ENCODE measurements at regions not wholly inside any gene's neighbourhood (a gene's known extent, or its start where the extent isn't known, plus 50 kb on each side); places are given as distances from the start of the nearest gene placed in this dataset.

DNA sequence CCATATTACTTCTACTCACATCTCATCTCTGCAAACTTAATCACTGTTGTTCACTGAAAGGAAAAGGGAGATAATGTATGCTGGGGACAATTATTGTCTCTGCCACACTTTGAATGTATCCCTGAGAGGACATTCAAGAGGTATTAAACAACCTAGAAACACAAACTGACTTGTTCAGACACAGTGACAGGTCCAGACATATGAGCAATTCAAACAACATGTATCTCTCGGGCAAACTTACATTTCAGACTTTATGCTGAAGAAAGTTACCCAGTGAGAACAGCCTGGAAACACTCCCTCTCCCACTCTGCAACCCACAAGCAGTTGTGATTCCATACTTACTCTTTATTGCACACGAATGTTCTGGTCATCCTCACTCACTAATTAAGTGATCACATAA lies 968.7 kb upstream of the SLC10A2 start:
- TF ChIP-seq, protein P1, sequence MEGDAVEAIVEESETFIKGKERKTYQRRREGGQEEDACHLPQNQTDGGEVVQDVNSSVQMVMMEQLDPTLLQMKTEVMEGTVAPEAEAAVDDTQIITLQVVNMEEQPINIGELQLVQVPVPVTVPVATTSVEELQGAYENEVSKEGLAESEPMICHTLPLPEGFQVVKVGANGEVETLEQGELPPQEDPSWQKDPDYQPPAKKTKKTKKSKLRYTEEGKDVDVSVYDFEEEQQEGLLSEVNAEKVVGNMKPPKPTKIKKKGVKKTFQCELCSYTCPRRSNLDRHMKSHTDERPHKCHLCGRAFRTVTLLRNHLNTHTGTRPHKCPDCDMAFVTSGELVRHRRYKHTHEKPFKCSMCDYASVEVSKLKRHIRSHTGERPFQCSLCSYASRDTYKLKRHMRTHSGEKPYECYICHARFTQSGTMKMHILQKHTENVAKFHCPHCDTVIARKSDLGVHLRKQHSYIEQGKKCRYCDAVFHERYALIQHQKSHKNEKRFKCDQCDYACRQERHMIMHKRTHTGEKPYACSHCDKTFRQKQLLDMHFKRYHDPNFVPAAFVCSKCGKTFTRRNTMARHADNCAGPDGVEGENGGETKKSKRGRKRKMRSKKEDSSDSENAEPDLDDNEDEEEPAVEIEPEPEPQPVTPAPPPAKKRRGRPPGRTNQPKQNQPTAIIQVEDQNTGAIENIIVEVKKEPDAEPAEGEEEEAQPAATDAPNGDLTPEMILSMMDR (conservative IDR thresholded peaks at IDR 0.05 in 1 of 2, IDR thresholded peaks at IDR 0.05 in 1 of 2; ENCODE audit: extremely low read depth in 1 of 2, insufficient read depth in 1 of 2, low read depth in 1 of 2, low read length in 2 of 2), result no peak
- TF ChIP-seq EZH2 (IDR thresholded peaks at IDR 0.05; ENCODE audit: borderline replicate concordance, low read length), result no peak

All from mammary epithelial cell (primary cell).